H9 (cell line): ENCODE measurements at regions not wholly inside any gene's neighbourhood (a gene's known extent, or its start where the extent isn't known, plus 50 kb on each side); places are given as distances from the start of the nearest gene placed in this dataset.
A peak's percentile ranks its signal among the peaks of the same experiment; 100 is the strongest.

Source experiments
- DNase-seq: peaks from one replicate; pipeline ENCODE4 v3.0.0-alpha.2; 2017
- H2AFZ ChIP-seq: one replicate; pipeline ENCODE4 v1.6.1; 2013; ENCODE audit warnings: mild to moderate bottlenecking, low read length, control low read depth, moderate library complexity
- H2AK5ac ChIP-seq: 2 replicates; pipeline ENCODE4 v1.6.1; 2013; ENCODE audit warnings: low read length, control low read depth, mixed read lengths; ENCODE audit not compliant: insufficient read length
- H2BK120ac ChIP-seq: one replicate; pipeline ENCODE4 v1.6.1; 2013; ENCODE audit warnings: low read depth, mild to moderate bottlenecking, low read length, control low read depth, inconsistent platforms; ENCODE audit not compliant: poor library complexity, severe bottlenecking
- H2BK12ac ChIP-seq: 2 replicates; pipeline ENCODE4 v1.6.1; 2013; ENCODE audit warnings: low read length, control low read depth, mixed read lengths, low read depth; ENCODE audit not compliant: insufficient read length
- H2BK15ac ChIP-seq: 2 replicates; pipeline ENCODE4 v1.6.1; 2013; ENCODE audit warnings: low read depth, low read length, control low read depth
- H2BK20ac ChIP-seq: one replicate; pipeline ENCODE4 v1.6.1; 2013; ENCODE audit warnings: low read depth, mild to moderate bottlenecking, low read length, control low read depth, inconsistent platforms; ENCODE audit not compliant: poor library complexity, severe bottlenecking
- H2BK5ac ChIP-seq: 2 replicates; pipeline ENCODE4 v1.6.1; 2013; ENCODE audit warnings: low read length, control low read depth, mixed read lengths; ENCODE audit not compliant: insufficient read length
- H3K14ac ChIP-seq: 2 replicates; pipeline ENCODE4 v1.6.1; 2013; ENCODE audit warnings: low read length, control low read depth; ENCODE audit not compliant: insufficient read depth
- H3K18ac ChIP-seq: 2 replicates; pipeline ENCODE4 v1.6.1; 2013; ENCODE audit warnings: low read depth, mild to moderate bottlenecking, mixed read lengths, low read length, control low read depth; ENCODE audit not compliant: insufficient read length
- H3K23ac ChIP-seq: 2 replicates; pipeline ENCODE4 v1.6.1; 2013; ENCODE audit warnings: low read length, control low read depth, mixed read lengths, low read depth; ENCODE audit not compliant: insufficient read length
- H3K23me2 ChIP-seq: 2 replicates; pipeline ENCODE4 v1.6.1; 2013; ENCODE audit warnings: low read depth, mild to moderate bottlenecking, mixed read lengths, low read length, control low read depth; ENCODE audit not compliant: insufficient read length, poor library complexity, severe bottlenecking
- H3K27ac ChIP-seq: 2 replicates; pipeline ENCODE4 v1.5.1; 2013; ENCODE audit warnings: low read length, control low read depth, mixed read lengths, low read depth; ENCODE audit not compliant: insufficient read length
- H3K27me3 ChIP-seq: 2 replicates; pipeline ENCODE4 v1.6.1; 2013; ENCODE audit warnings: low read length, control low read depth, inconsistent platforms; ENCODE audit not compliant: insufficient read depth
- H3K4ac ChIP-seq: 2 replicates; pipeline ENCODE4 v1.6.1; 2013; ENCODE audit warnings: low read depth, mild to moderate bottlenecking, control low read depth, inconsistent platforms, low read length, moderate library complexity
- H3K4me1 ChIP-seq: 2 replicates; pipeline ENCODE4 v1.6.1; 2013; ENCODE audit warnings: low read length, control low read depth, inconsistent platforms; ENCODE audit not compliant: insufficient read depth
- H3K4me2 ChIP-seq: 2 replicates; pipeline ENCODE4 v1.6.1; 2013; ENCODE audit warnings: low read length, control low read depth, mixed read lengths; ENCODE audit not compliant: insufficient read length, insufficient read depth
- H3K56ac ChIP-seq: 2 replicates; pipeline ENCODE4 v1.6.1; 2013; ENCODE audit warnings: low read depth, mild to moderate bottlenecking, mixed read lengths, low read length, control low read depth; ENCODE audit not compliant: insufficient read length
- H3K79me1 ChIP-seq: 2 replicates; pipeline ENCODE4 v1.6.1; 2013; ENCODE audit warnings: low read depth, mild to moderate bottlenecking, moderate library complexity, low read length, control low read depth, inconsistent platforms; ENCODE audit not compliant: insufficient read depth, poor library complexity, severe bottlenecking
- H3K79me2 ChIP-seq: 2 replicates; pipeline ENCODE4 v1.6.1; 2013; ENCODE audit warnings: low read length, control low read depth, inconsistent platforms; ENCODE audit not compliant: insufficient read depth
- H3K9ac ChIP-seq: 2 replicates; pipeline ENCODE4 v1.6.1; 2013; ENCODE audit warnings: low read length, control low read depth, mixed read lengths; ENCODE audit not compliant: insufficient read length; ENCODE audit errors: extremely low read depth
- H3K9me3 ChIP-seq: one replicate; pipeline ENCODE4 v1.6.1; 2013; ENCODE audit warnings: low read depth, low read length, inconsistent platforms; ENCODE audit not compliant: control insufficient read depth
- H3T11ph ChIP-seq: one replicate; pipeline ENCODE4 v1.6.1; 2013; ENCODE audit warnings: mild to moderate bottlenecking, low read length, control low read depth, inconsistent platforms
- H4K20me1 ChIP-seq: one replicate; pipeline ENCODE4 v1.6.1; 2013; ENCODE audit not compliant: control insufficient read depth, insufficient read length, insufficient read depth
- H4K5ac ChIP-seq: 2 replicates; pipeline ENCODE4 v1.6.1; 2013; ENCODE audit warnings: low read depth, mild to moderate bottlenecking, mixed read lengths, low read length, control low read depth; ENCODE audit not compliant: insufficient read length
- H4K8ac ChIP-seq: replicated peaks from 2 replicates; pipeline ENCODE4 v1.6.1; 2013; ENCODE audit warnings: low read length, control low read depth, mixed read lengths, low read depth; ENCODE audit not compliant: insufficient read length
- H4K91ac ChIP-seq: 2 replicates; pipeline ENCODE4 v1.6.1; 2013; ENCODE audit warnings: low read depth, mild to moderate bottlenecking, moderate library complexity, mixed read lengths, low read length, control low read depth; ENCODE audit not compliant: insufficient read length
- H3K27ac Mint-ChIP-seq, 3 experiments: 2 replicates in 2 of 3; 3 replicates in 1 of 3; pipeline ENCODE4 v1.8.0; 2020 to 2021; ENCODE audit warnings: mixed read lengths in 3 of 3, mild to moderate bottlenecking in 1 of 3, moderate library complexity in 1 of 3
- H3K27me3 Mint-ChIP-seq: 2 replicates; pipeline ENCODE4 v1.8.0; 2021; ENCODE audit warnings: low read depth, mild to moderate bottlenecking, moderate library complexity, mixed read lengths
- H3K36me3 Mint-ChIP-seq, 3 experiments: 2 replicates in 2 of 3; 3 replicates in 1 of 3; pipeline ENCODE4 v1.8.0; 2020 to 2021; ENCODE audit warnings: low read depth in 3 of 3, mixed read lengths in 3 of 3; ENCODE audit not compliant: insufficient read depth in 1 of 3
- H3K4me1 Mint-ChIP-seq, 2 experiments: 2 replicates each; pipeline ENCODE4 v1.8.0; 2020; ENCODE audit warnings: mixed read lengths in 2 of 2
- H3K4me3 Mint-ChIP-seq, 2 experiments: 2 replicates in 1 of 2; 3 replicates in 1 of 2; pipeline ENCODE4 v1.8.0; 2020 to 2021; ENCODE audit warnings: mild to moderate bottlenecking in 2 of 2, mixed read lengths in 2 of 2, moderate library complexity in 1 of 2
- H3K9me3 Mint-ChIP-seq, 2 experiments: 2 replicates in 1 of 2; 3 replicates in 1 of 2; pipeline ENCODE4 v1.8.0; 2020; ENCODE audit warnings: mild to moderate bottlenecking in 2 of 2, mixed read lengths in 2 of 2, moderate library complexity in 1 of 2
- WGBS: extraction: QIAGEN DNeasy Blood & Tissue Kit; methylation state at CpG from one replicate; pipeline ENCODE4 v1.1.7; 2013; ENCODE audit warnings: missing lambda C conversion rate, low lambda C conversion rate, mixed read lengths; ENCODE audit not compliant: insufficient read length; ENCODE audit errors: extremely low coverage; 5-methylcytosine and 5-hydroxymethylcytosine counted together
- TF ChIP-seq, protein P1 (sequence below): fragments of 200-600 bp; sonication (generic); conservative IDR thresholded peaks from 3 replicates; pipeline ENCODE4 v1.8.0; 2021; ENCODE audit warnings: antibody characterized with exemption, mild to moderate bottlenecking

DNA sequence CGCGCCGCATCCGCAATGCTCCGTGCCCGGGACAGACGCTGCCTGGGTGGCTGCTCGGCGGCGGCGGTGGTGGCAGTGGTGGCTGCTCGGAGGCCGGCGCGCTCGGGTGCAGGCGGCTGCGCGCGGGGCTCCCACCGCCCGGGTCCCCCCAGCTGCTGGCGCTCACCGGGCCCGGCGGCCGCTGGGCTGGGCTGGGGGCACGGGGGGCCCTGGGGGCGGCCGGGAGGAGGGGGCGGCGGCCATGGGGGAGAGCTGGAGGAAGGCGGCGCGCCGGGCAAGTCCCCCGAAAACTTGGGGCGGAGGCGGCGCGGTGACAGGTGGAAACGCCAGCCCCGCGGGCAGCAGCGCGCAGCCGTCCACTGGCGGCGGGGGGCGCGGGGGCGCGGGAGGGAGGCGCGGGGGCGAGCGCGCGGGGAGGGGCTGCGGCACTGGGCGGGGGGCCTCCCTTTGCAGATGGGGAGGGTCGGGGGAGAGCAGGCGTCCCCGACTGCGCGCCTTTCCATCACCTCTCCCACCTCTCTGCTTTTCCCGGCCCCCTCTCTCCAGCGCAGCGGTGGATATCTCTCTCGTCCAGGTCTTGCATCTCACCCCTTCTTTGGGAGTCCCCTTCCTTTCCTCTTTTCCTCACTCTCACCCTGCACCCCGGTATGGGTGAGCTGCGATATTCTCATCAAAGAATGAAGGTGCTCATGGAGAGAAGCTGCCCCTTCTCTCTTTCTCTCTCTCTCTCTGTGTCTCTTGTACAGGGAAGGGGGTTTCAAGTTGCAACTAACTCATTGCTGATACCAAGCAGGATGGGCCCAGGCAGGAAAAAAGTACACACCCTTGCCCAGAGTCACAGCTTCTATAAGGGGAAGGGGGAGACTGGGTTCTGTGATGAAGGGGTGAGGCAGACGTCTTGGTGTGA lies 83.7 kb upstream of the DHRSX start:
- Histone ChIP-seq H2BK12ac (no peak overlapping the region), H3K4me2 (peak overlapping the region; percentile 85), H3K23me2 (peaks cover 17% of the 10 kb centered on the region), H3K4ac (no peak overlapping the region), H4K5ac (no peak overlapping the region), H2BK15ac (no peak overlapping the region), H2AFZ (no peak overlapping the region), H3K27ac (no peak overlapping the region), H3K56ac (no peak overlapping the region), H2AK5ac (no peak overlapping the region), H2BK120ac (no peak overlapping the region), H2BK20ac (no peak overlapping the region), H2BK5ac (no peak overlapping the region), H3K27me3 (peaks cover 27% of the 10 kb centered on the region), H4K91ac (no peak overlapping the region), H3K18ac (peak overlapping the region; percentile 42), H3T11ph (no peak overlapping the region), H3K9me3 (no peaks in the 10 kb centered on the region), H3K79me2 (no peaks in the 10 kb centered on the region), H3K9ac (no peak overlapping the region), H3K4me1 (peaks cover 8% of the 10 kb centered on the region; the same call in 1 of the 2 replicates), H4K20me1 (no peaks in the 10 kb centered on the region), H4K8ac (no peak overlapping the region), H3K79me1 (no peaks in the 10 kb centered on the region), H3K14ac (no peak overlapping the region), H3K23ac (no peak overlapping the region)
- WGBS: no CpG with 5 or more reads among the region's 73 CpGs
- peak overlapping the region; percentile 86 to 89 for H3K4me3 Mint-ChIP-seq
- peak; percentile 40 for DNase-seq
- TF ChIP-seq, protein P1, sequence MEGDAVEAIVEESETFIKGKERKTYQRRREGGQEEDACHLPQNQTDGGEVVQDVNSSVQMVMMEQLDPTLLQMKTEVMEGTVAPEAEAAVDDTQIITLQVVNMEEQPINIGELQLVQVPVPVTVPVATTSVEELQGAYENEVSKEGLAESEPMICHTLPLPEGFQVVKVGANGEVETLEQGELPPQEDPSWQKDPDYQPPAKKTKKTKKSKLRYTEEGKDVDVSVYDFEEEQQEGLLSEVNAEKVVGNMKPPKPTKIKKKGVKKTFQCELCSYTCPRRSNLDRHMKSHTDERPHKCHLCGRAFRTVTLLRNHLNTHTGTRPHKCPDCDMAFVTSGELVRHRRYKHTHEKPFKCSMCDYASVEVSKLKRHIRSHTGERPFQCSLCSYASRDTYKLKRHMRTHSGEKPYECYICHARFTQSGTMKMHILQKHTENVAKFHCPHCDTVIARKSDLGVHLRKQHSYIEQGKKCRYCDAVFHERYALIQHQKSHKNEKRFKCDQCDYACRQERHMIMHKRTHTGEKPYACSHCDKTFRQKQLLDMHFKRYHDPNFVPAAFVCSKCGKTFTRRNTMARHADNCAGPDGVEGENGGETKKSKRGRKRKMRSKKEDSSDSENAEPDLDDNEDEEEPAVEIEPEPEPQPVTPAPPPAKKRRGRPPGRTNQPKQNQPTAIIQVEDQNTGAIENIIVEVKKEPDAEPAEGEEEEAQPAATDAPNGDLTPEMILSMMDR: no peak
- H3K27me3 Mint-ChIP-seq: peaks cover 50% of the 10 kb centered on the region
- 0 out of 7 replicates have a peak, but pooled peaks cover 0 to 3% (median 0%) of the 10 kb centered on the region in 3 experiments for H3K36me3 Mint-ChIP-seq
- H3K27ac Mint-ChIP-seq: no peak overlapping the region
- H3K4me1 Mint-ChIP-seq: peaks cover 32 to 38% of the 10 kb centered on the region in 2 experiments
- no peaks in the 10 kb centered on the region for H3K9me3 Mint-ChIP-seq
